Psoas muscle (tissue), 7 donors: ENCODE measurements at regions not wholly inside any gene's neighbourhood (a gene's known extent, or its start where the extent isn't known, plus 50 kb on each side); places are given as distances from the start of the nearest gene placed in this dataset.

Source experiments
- ATAC-seq, 4 donors: fragments of 200-7000 bp; cut with Tn5 transposase; one replicate each; pipeline ENCODE4 v1.9.1; 2020; ENCODE audit warnings: moderate library complexity in 3 of 4, mild to moderate bottlenecking in 2 of 4
- DNase-seq, 2 donors: peaks; one replicate each; pipeline ENCODE4 v3.0.0-alpha.2; 2020
- H3K27ac ChIP-seq: fragments of 200-600 bp; one replicate; pipeline ENCODE4 v1.8.0; 2022
- H3K27me3 ChIP-seq, 3 donors: fragments of 200-600 bp in 1 of 3; one replicate each; pipeline versions ENCODE4 v1.6.1 to v1.8.0; 2013 to 2022; ENCODE audit warnings: low read length in 2 of 3, mild to moderate bottlenecking in 2 of 3, moderate library complexity in 1 of 3; ENCODE audit not compliant: insufficient read depth in 3 of 3
- H3K36me3 ChIP-seq, 2 donors: fragments of 200-600 bp in 1 of 2; one replicate each; pipeline versions ENCODE4 v1.6.1 to v1.8.0; 2013 to 2022; ENCODE audit warnings: low read depth in 1 of 2, mild to moderate bottlenecking in 1 of 2, moderate library complexity in 1 of 2; ENCODE audit not compliant: insufficient read depth in 1 of 2
- H3K4me1 ChIP-seq: fragments of 200-600 bp; one replicate; pipeline ENCODE4 v1.8.0; 2022
- H3K4me3 ChIP-seq: fragments of 200-600 bp; one replicate; pipeline ENCODE4 v1.8.0; 2022; ENCODE audit warnings: mild to moderate bottlenecking
- H3K9me3 ChIP-seq: fragments of 200-600 bp; one replicate; pipeline ENCODE4 v1.8.0; 2022
- CTCF ChIP-seq: fragments of 200-600 bp; IDR thresholded peaks from one replicate; pipeline ENCODE4 v1.8.0; 2022; ENCODE audit warnings: antibody characterized with exemption
- WGBS, 3 donors: extraction: QIAGEN DNeasy Blood & Tissue Kit; methylation state at CpG; one replicate each; pipeline versions ENCODE4 v1.1.6 to v1.1.7; 2013; 5-methylcytosine and 5-hydroxymethylcytosine counted together
- intact Hi-C, 2 donors: fragments of 100-400 bp; cut with DNase I; formaldehyde crosslinking; loops; one replicate each; pipeline versions ENCODE4 v1.11.0 to v1.14.2; 2022
- donor health status: healthy with polysubstance abuse.
- donor health status: DM: no; HTN: no; CAD: no; lungs with moderate emphysema.
- donor health status: Bipolar disorder and iron deficiency.
- donor health status: healthy.
- donor health status: DM: yes; HTN: yes; CAD: no.
- donor health status: DM: no; HTN: no; CAD: no.
- donor health status: DM: yes; HTN: yes; CAD: no.

- TF ChIP-seq CTCF: no peak
- WGBS, 3 donors: 84 to 90% (median 89%) methylated on average over 16 of the region's 16 CpGs
- Histone ChIP-seq H3K36me3 (no peaks in the 10 kb centered on the region), H3K27me3 (peaks cover 0 to 4% (median 0%) of the 10 kb centered on the region in 3 donors), H3K9me3 (no peaks in the 10 kb centered on the region), H3K4me3 (no peak overlapping the region), H3K27ac (no peak overlapping the region), H3K4me1 (no peaks in the 10 kb centered on the region)
- DNase-seq (no peak), ATAC-seq (no peak)
- intact Hi-C loops: no loop called here
Measured at GRCh38 chr10:130958981-130959751, 352.4 kb downstream of the TCERG1L start.

DNA sequence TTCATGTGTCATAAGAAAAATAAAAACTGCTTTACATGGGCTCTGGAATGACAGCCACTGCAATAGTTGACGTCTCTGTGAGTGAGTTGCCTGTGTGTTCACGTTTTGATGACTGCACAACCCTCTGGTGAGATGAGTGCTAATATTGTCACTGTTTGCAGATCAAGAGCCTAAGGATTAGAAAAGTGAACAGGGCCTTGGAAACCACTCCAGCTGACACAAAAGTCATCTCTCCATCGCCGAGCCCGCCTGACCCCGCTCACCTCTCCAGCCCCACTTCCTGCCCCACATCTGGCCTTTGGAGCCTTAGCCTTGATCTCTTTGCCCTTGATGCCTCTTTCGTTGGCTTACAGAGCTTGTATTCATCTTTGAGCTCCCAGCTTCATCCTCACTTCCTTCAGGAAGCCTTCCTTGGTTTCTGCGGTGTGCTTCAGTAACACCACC lies 351.7 kb downstream of the TCERG1L start:
- DNase-seq: no peak
- 70 to 78% (median 76%) methylated on average over 8 of the region's 8 CpGs for WGBS, 3 donors

GRCh38 chr10:130960531-130960930 lies 351.0 kb downstream of the TCERG1L start:
- no peak for DNase-seq
- no peaks in the 10 kb centered on the region for H3K4me1 ChIP-seq
- H3K9me3 ChIP-seq: no peaks in the 10 kb centered on the region
- TF ChIP-seq CTCF: no peak
- no peak for ATAC-seq
- no peaks in the 10 kb centered on the region for H3K36me3 ChIP-seq
- intact Hi-C loops: no loop called here
- peaks cover 0 to 4% (median 0%) of the 10 kb centered on the region in 3 donors for H3K27me3 ChIP-seq
- 78 to 85% (median 82%) methylated on average over 8 of the region's 8 CpGs for WGBS, 3 donors
- no peak overlapping the region for H3K27ac ChIP-seq
- no peak overlapping the region for H3K4me3 ChIP-seq

More for the DNA sequence above, 351.7 kb downstream of the TCERG1L start:
- intact Hi-C loops: no loop called here
- no peaks in the 10 kb centered on the region for H3K36me3 ChIP-seq
- H3K4me1 ChIP-seq: no peaks in the 10 kb centered on the region
- TF ChIP-seq CTCF: no peak
- no peaks in the 10 kb centered on the region for H3K9me3 ChIP-seq
- no peak for ATAC-seq
- H3K27ac ChIP-seq: no peak overlapping the region
- no peak overlapping the region for H3K4me3 ChIP-seq
- peaks cover 0 to 4% (median 0%) of the 10 kb centered on the region in 3 donors for H3K27me3 ChIP-seq

DNA sequence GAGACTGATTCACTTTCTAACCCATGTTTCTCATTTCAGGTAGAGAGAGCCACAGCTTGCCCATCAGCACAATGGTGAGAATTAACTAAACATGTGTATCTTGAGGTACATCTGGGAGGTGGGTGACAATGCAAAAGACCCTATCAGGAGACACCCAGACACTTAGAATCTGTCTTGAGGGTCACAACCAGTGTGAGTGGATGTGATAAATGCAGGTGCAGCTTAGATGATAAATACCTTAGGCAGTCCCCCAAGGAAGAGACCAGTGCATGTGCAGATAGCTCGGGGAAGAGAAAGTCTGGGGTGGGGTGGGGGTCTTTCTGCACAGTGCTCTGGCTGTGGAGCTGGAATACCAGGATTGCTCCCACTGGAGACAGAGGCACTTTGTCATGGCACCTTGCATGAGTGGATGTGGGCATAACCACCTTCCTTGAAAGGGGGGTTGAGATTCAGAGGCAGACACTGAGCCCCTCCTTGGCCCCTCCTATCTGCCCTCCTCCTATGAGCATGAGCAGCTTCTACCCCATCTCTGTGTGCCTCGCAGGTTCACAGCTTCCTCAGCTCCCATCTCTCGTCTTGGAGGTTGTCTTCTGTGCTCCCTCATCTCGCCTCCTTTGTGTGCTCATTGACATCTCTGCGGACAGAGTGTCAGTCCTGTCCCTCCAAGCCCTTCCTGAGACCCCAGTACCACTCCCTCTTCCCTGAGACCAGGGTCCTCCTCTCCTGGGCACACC lies 349.8 kb downstream of the TCERG1L start:
- Histone ChIP-seq H3K4me3 (no peak overlapping the region), H3K27me3 (peaks cover 0 to 4% (median 0%) of the 10 kb centered on the region in 3 donors), H3K9me3 (no peaks in the 10 kb centered on the region), H3K27ac (no peak overlapping the region), H3K36me3 (no peaks in the 10 kb centered on the region), H3K4me1 (no peaks in the 10 kb centered on the region)
- ATAC-seq: no peak
- intact Hi-C loops: no loop called here
- no peak for TF ChIP-seq CTCF
- DNase-seq: no peak
- WGBS, 3 donors: 81 to 87% (median 82%) methylated on average over 5 of the region's 5 CpGs
